Activated CD4-positive, alpha-beta T cell treated with anti-CD3 and anti-CD28 coated beads for 24 hours (primary cell): ENCODE measurements at regions not wholly inside any gene's neighbourhood (a gene's known extent, or its start where the extent isn't known, plus 50 kb on each side); places are given as distances from the start of the nearest gene placed in this dataset.
"Not testable (repeated sequence)": the region's sequence is repeated elsewhere in the genome, so short reads cannot be mapped to it uniquely, and the experiment has no call there.

ENCODE experiments used
- DNase-seq, 2 donors: peaks; one replicate each; pipeline ENCODE4 v3.0.0-alpha.2; 2020; ENCODE audit warnings: low read depth in 2 of 2

- DNase-seq: no peak
These were observed 1762.1 kb downstream of the BRINP3 start for GRCh38 chr1:188715566-188715965.

- DNase-seq: no peak
These were observed 1757.9 kb downstream of the BRINP3 start for GRCh38 chr1:188719735-188720134.

- DNase-seq: no peak
These were observed 1754.2 kb downstream of the BRINP3 start for GRCh38 chr1:188723332-188724020.

GRCh38 chr1:188729039-188729438 lies 1748.6 kb downstream of the BRINP3 start:
- DNase-seq: no peak

GRCh38 chr1:188735567-188735966 lies 1742.1 kb downstream of the BRINP3 start:
- no peak for DNase-seq

GRCh38 chr1:188749275-188749674 lies 1728.4 kb downstream of the BRINP3 start:
- DNase-seq: not testable (repeated sequence)

GRCh38 chr1:188752027-188752426 lies 1725.6 kb downstream of the BRINP3 start:
- not testable (repeated sequence) for DNase-seq

GRCh38 chr1:188757747-188758146 lies 1719.9 kb downstream of the BRINP3 start:
- DNase-seq: not testable (repeated sequence)

GRCh38 chr1:188761226-188761625 lies 1716.4 kb downstream of the BRINP3 start:
- no peak for DNase-seq

GRCh38 chr1:188762166-188762743 lies 1715.4 kb downstream of the BRINP3 start:
- DNase-seq: no peak

- DNase-seq: no peak
These were observed 1714.1 kb downstream of the BRINP3 start for GRCh38 chr1:188763541-188763940.

- no peak for DNase-seq
These were observed 1708.5 kb downstream of the BRINP3 start for GRCh38 chr1:188769181-188769580.

- no peak for DNase-seq
These were observed 1707.7 kb downstream of the BRINP3 start for GRCh38 chr1:188769936-188770335.

- no peak for DNase-seq
These were observed 1699.1 kb downstream of the BRINP3 start for GRCh38 chr1:188778578-188778977.

- no peak for DNase-seq
These were observed 1695.3 kb downstream of the BRINP3 start for GRCh38 chr1:188782220-188782841.

- no peak for DNase-seq
These were observed 1682.7 kb downstream of the BRINP3 start for GRCh38 chr1:188794969-188795368.

GRCh38 chr1:188812153-188812552 lies 1665.5 kb downstream of the BRINP3 start:
- not testable (repeated sequence) for DNase-seq

- not testable (repeated sequence) for DNase-seq
These were observed 1664.7 kb downstream of the BRINP3 start for GRCh38 chr1:188812836-188813573.

- DNase-seq: no peak
These were observed 1659.8 kb downstream of the BRINP3 start for GRCh38 chr1:188817814-188818213.

GRCh38 chr1:188822248-188822647 lies 1655.4 kb downstream of the BRINP3 start:
- no peak for DNase-seq

- DNase-seq: no peak
These were observed 1652.2 kb downstream of the BRINP3 start for GRCh38 chr1:188825471-188825870.

- no peak for DNase-seq
These were observed 1650.9 kb downstream of the BRINP3 start for GRCh38 chr1:188826800-188827199.
